Activated T-cell treated with anti-CD3 and anti-CD28 coated beads, Interleukin-2, amount 50 U/mL, for 4 hours (primary cell): ENCODE measurements at regions not wholly inside any gene's neighbourhood (a gene's known extent, or its start where the extent isn't known, plus 50 kb on each side); places are given as distances from the start of the nearest gene placed in this dataset.

Source experiments
- ATAC-seq, 2 donors: fragments of 200-7000 bp; cut with Tn5 transposase; one replicate each; pipeline ENCODE4 v1.10.0; 2021
- DNase-seq: peaks from one replicate; pipeline ENCODE4 v3.0.0-alpha.2; 2020
- H3K27me3 Mint-ChIP-seq: one replicate; pipeline ENCODE4 v1.8.0; 2021; ENCODE audit warnings: low read depth, mixed read lengths
- H3K36me3 Mint-ChIP-seq: one replicate; pipeline ENCODE4 v1.8.0; 2022; ENCODE audit warnings: mixed read lengths; ENCODE audit not compliant: insufficient read depth
- H3K4me1 Mint-ChIP-seq: one replicate; pipeline ENCODE4 v1.8.0; 2021; ENCODE audit warnings: low read depth, mixed read lengths
- H3K4me3 Mint-ChIP-seq: one replicate; pipeline ENCODE4 v1.8.0; 2021; ENCODE audit warnings: mild to moderate bottlenecking, moderate library complexity, mixed read lengths
- H3K9me3 Mint-ChIP-seq: one replicate; pipeline ENCODE4 v1.8.0; 2021; ENCODE audit warnings: mixed read lengths

GRCh38 chr3:64464955-64465354, 222.8 kb downstream of the ADAMTS9 start:
- Mint-ChIP-seq H3K27me3 (peaks cover 7% of the 10 kb centered on the region), H3K36me3 (no peaks in the 10 kb centered on the region), H3K4me3 (no peak overlapping the region), H3K4me1 (peaks cover 3% of the 10 kb centered on the region), H3K9me3 (no peaks in the 10 kb centered on the region)
- no peak for ATAC-seq
- no peak for DNase-seq

- H3K4me3 Mint-ChIP-seq, result no peak overlapping the region
- H3K4me1 Mint-ChIP-seq, result peaks cover 3% of the 10 kb centered on the region
- H3K27me3 Mint-ChIP-seq, result peaks cover 4% of the 10 kb centered on the region
- no peaks in the 10 kb centered on the region for H3K36me3 Mint-ChIP-seq
- DNase-seq (no peak), ATAC-seq (no peak)
- no peaks in the 10 kb centered on the region for H3K9me3 Mint-ChIP-seq
These were observed 223.8 kb downstream of the ADAMTS9 start for GRCh38 chr3:64463981-64464380.

GRCh38 chr3:64462203-64462602, 225.6 kb downstream of the ADAMTS9 start:
- H3K4me3 Mint-ChIP-seq, result no peak overlapping the region
- H3K27me3 Mint-ChIP-seq, result no peaks in the 10 kb centered on the region
- DNase-seq (no peak), ATAC-seq (no peak)
- H3K4me1 Mint-ChIP-seq, result peaks cover 3% of the 10 kb centered on the region
- H3K36me3 Mint-ChIP-seq, result no peaks in the 10 kb centered on the region
- no peaks in the 10 kb centered on the region for H3K9me3 Mint-ChIP-seq

GRCh38 chr3:64460877-64461276, 226.9 kb downstream of the ADAMTS9 start:
- ATAC-seq (no peak), DNase-seq (no peak)
- peaks cover 3% of the 10 kb centered on the region for H3K4me1 Mint-ChIP-seq
- no peak overlapping the region for H3K4me3 Mint-ChIP-seq
- H3K9me3 Mint-ChIP-seq, result no peaks in the 10 kb centered on the region
- no peaks in the 10 kb centered on the region for H3K36me3 Mint-ChIP-seq
- H3K27me3 Mint-ChIP-seq, result no peaks in the 10 kb centered on the region

GRCh38 chr3:64460141-64460730, 227.6 kb downstream of the ADAMTS9 start:
- peaks cover 3% of the 10 kb centered on the region for H3K4me1 Mint-ChIP-seq
- no peaks in the 10 kb centered on the region for H3K36me3 Mint-ChIP-seq
- no peak overlapping the region for H3K4me3 Mint-ChIP-seq
- no peaks in the 10 kb centered on the region for H3K9me3 Mint-ChIP-seq
- no peak for ATAC-seq
- no peaks in the 10 kb centered on the region for H3K27me3 Mint-ChIP-seq
- DNase-seq, result no peak

- Mint-ChIP-seq H3K4me1 (peaks cover 3% of the 10 kb centered on the region), H3K36me3 (no peaks in the 10 kb centered on the region), H3K9me3 (no peaks in the 10 kb centered on the region), H3K27me3 (no peaks in the 10 kb centered on the region), H3K4me3 (no peak overlapping the region)
- ATAC-seq (no peak), DNase-seq (no peak)
These were observed 228.1 kb downstream of the ADAMTS9 start for GRCh38 chr3:64459711-64460110.

- Mint-ChIP-seq H3K27me3 (no peaks in the 10 kb centered on the region), H3K9me3 (no peaks in the 10 kb centered on the region), H3K4me1 (peaks cover 3% of the 10 kb centered on the region), H3K36me3 (no peaks in the 10 kb centered on the region), H3K4me3 (no peak overlapping the region)
- DNase-seq (no peak), ATAC-seq (no peak)
These were observed 230.0 kb downstream of the ADAMTS9 start for GRCh38 chr3:64457811-64458210.

- Mint-ChIP-seq H3K4me3 (no peak overlapping the region), H3K36me3 (no peaks in the 10 kb centered on the region), H3K27me3 (peaks cover 2% of the 10 kb centered on the region), H3K9me3 (no peaks in the 10 kb centered on the region), H3K4me1 (no peaks in the 10 kb centered on the region)
- no peak for DNase-seq
- no peak for ATAC-seq
These were observed 231.1 kb downstream of the ADAMTS9 start for GRCh38 chr3:64456674-64457073.

- DNase-seq (no peak), ATAC-seq (no peak)
- H3K27me3 Mint-ChIP-seq, result peaks cover 5% of the 10 kb centered on the region
- H3K4me3 Mint-ChIP-seq, result no peak overlapping the region
- no peaks in the 10 kb centered on the region for H3K36me3 Mint-ChIP-seq
- H3K4me1 Mint-ChIP-seq, result no peaks in the 10 kb centered on the region
- no peaks in the 10 kb centered on the region for H3K9me3 Mint-ChIP-seq
These were observed 230.1 kb upstream of the PRICKLE2 start for GRCh38 chr3:64455351-64455750.

- Mint-ChIP-seq H3K4me1 (no peaks in the 10 kb centered on the region), H3K9me3 (no peaks in the 10 kb centered on the region), H3K36me3 (no peaks in the 10 kb centered on the region), H3K27me3 (peaks cover 5% of the 10 kb centered on the region), H3K4me3 (no peak overlapping the region)
- DNase-seq (no peak), ATAC-seq (no peak)
These were observed 229.5 kb upstream of the PRICKLE2 start for GRCh38 chr3:64454768-64455167.

- no peak overlapping the region for H3K4me3 Mint-ChIP-seq
- H3K27me3 Mint-ChIP-seq, result peaks cover 5% of the 10 kb centered on the region
- H3K4me1 Mint-ChIP-seq, result no peaks in the 10 kb centered on the region
- ATAC-seq (no peak), DNase-seq (no peak)
- no peaks in the 10 kb centered on the region for H3K36me3 Mint-ChIP-seq
- H3K9me3 Mint-ChIP-seq, result no peaks in the 10 kb centered on the region
These were observed 228.9 kb upstream of the PRICKLE2 start for GRCh38 chr3:64454179-64454578.

GRCh38 chr3:64451283-64452012, 226.2 kb upstream of the PRICKLE2 start:
- Mint-ChIP-seq H3K36me3 (no peaks in the 10 kb centered on the region), H3K27me3 (peaks cover 14% of the 10 kb centered on the region), H3K4me1 (no peaks in the 10 kb centered on the region), H3K9me3 (no peaks in the 10 kb centered on the region), H3K4me3 (no peak overlapping the region)
- ATAC-seq (no peak), DNase-seq (no peak)

- H3K9me3 Mint-ChIP-seq, result no peaks in the 10 kb centered on the region
- ATAC-seq (no peak), DNase-seq (no peak)
- H3K27me3 Mint-ChIP-seq, result peaks cover 23% of the 10 kb centered on the region
- no peak overlapping the region for H3K4me3 Mint-ChIP-seq
- H3K36me3 Mint-ChIP-seq, result no peaks in the 10 kb centered on the region
- no peaks in the 10 kb centered on the region for H3K4me1 Mint-ChIP-seq
These were observed 225.2 kb upstream of the PRICKLE2 start for GRCh38 chr3:64450396-64450956.

GRCh38 chr3:64449026-64449425, 223.8 kb upstream of the PRICKLE2 start:
- ATAC-seq (no peak), DNase-seq (no peak)
- H3K36me3 Mint-ChIP-seq, result no peaks in the 10 kb centered on the region
- peaks cover 31% of the 10 kb centered on the region for H3K27me3 Mint-ChIP-seq
- H3K9me3 Mint-ChIP-seq, result no peaks in the 10 kb centered on the region
- no peak overlapping the region for H3K4me3 Mint-ChIP-seq
- H3K4me1 Mint-ChIP-seq, result no peaks in the 10 kb centered on the region

GRCh38 chr3:64445944-64446300, 220.7 kb upstream of the PRICKLE2 start:
- Mint-ChIP-seq H3K4me3 (no peak overlapping the region), H3K9me3 (no peaks in the 10 kb centered on the region), H3K27me3 (peaks cover 38% of the 10 kb centered on the region), H3K36me3 (no peaks in the 10 kb centered on the region), H3K4me1 (no peaks in the 10 kb centered on the region)
- ATAC-seq, result no peak
- no peak for DNase-seq
